Hepatocyte (in vitro differentiated cells): ENCODE measurements at regions not wholly inside any gene's neighbourhood (a gene's known extent, or its start where the extent isn't known, plus 50 kb on each side); places are given as distances from the start of the nearest gene placed in this dataset.
"Not testable (repeated sequence)": the region's sequence is repeated elsewhere in the genome, so short reads cannot be mapped to it uniquely, and the experiment has no call there.

Experiments used
- DNase-seq: peaks from one replicate; pipeline ENCODE4 v3.0.0-alpha.2; 2016; ENCODE audit warnings: low spot score
- H2AFZ ChIP-seq: fragments of 200-600 bp; sonication (generic); 2 replicates; pipeline ENCODE4 v1.6.0; 2016; ENCODE audit warnings: antibody characterized with exemption, mild to moderate bottlenecking
- H3K27ac ChIP-seq: fragments of 200-600 bp; sonication (generic); 2 replicates; pipeline ENCODE4 v1.5.1; 2016; ENCODE audit warnings: mild to moderate bottlenecking
- H3K27me3 ChIP-seq: fragments of 200-600 bp; sonication (generic); 2 replicates; pipeline ENCODE4 v1.6.1; 2016
- H3K36me3 ChIP-seq: fragments of 200-600 bp; sonication (generic); replicated peaks from 2 replicates; pipeline ENCODE4 v1.5.1; 2016; ENCODE audit warnings: low read depth; ENCODE audit not compliant: insufficient read depth
- H3K4me1 ChIP-seq: fragments of 200-600 bp; sonication (generic); 2 replicates; pipeline ENCODE4 v1.5.1; 2016; ENCODE audit warnings: mild to moderate bottlenecking, moderate library complexity; ENCODE audit not compliant: insufficient read depth
- H3K4me2 ChIP-seq: fragments of 200-600 bp; sonication (generic); 2 replicates; pipeline ENCODE4 v1.6.0; 2016
- H3K4me3 ChIP-seq: fragments of 200-600 bp; sonication (generic); 2 replicates; pipeline ENCODE4 v1.5.1; 2016; ENCODE audit warnings: mild to moderate bottlenecking
- H3K79me2 ChIP-seq: fragments of 200-600 bp; sonication (generic); 2 replicates; pipeline ENCODE4 v1.6.0; 2017; ENCODE audit warnings: mild to moderate bottlenecking
- H3K9me2 ChIP-seq: fragments of 200-600 bp; sonication (generic); replicated peaks from 2 replicates; pipeline ENCODE4 v1.6.0; 2017; ENCODE audit warnings: mild to moderate bottlenecking; ENCODE audit not compliant: insufficient read depth
- H3K9me3 ChIP-seq: fragments of 200-600 bp; sonication (generic); 2 replicates; pipeline ENCODE4 v1.5.1; 2016; ENCODE audit warnings: low read depth, mild to moderate bottlenecking
- H4K20me1 ChIP-seq: fragments of 200-600 bp; sonication (generic); 2 replicates; pipeline ENCODE4 v1.6.0; 2016; ENCODE audit warnings: mild to moderate bottlenecking; ENCODE audit not compliant: insufficient read depth, poor library complexity, severe bottlenecking
- EZH2 ChIP-seq: fragments of 200-600 bp; sonication (generic); IDR thresholded peaks from 2 replicates; pipeline ENCODE4 v1.6.1; 2016; ENCODE audit warnings: antibody characterized with exemption, mild to moderate bottlenecking, borderline replicate concordance
- EZH2phosphoT487 ChIP-seq: fragments of 200-600 bp; sonication (generic); IDR thresholded peaks from one replicate; pipeline ENCODE4 v1.6.1; 2018; ENCODE audit warnings: antibody characterized with exemption, mild to moderate bottlenecking, low read depth, moderate library complexity; ENCODE audit not compliant: unreplicated experiment, severe bottlenecking
- WGBS: methylation state at CpG from one replicate; pipeline ENCODE4 v1.1.6; 2016; ENCODE audit warnings: low lambda C conversion rate; ENCODE audit errors: missing lambda C conversion rate; 5-methylcytosine and 5-hydroxymethylcytosine counted together
- TF ChIP-seq, protein P1 (sequence below): fragments of 200-600 bp; sonication (generic); IDR thresholded peaks from 2 replicates; pipeline ENCODE4 v1.5.1; 2016; ENCODE audit warnings: antibody characterized with exemption, mild to moderate bottlenecking; ENCODE audit not compliant: poor library complexity

DNA sequence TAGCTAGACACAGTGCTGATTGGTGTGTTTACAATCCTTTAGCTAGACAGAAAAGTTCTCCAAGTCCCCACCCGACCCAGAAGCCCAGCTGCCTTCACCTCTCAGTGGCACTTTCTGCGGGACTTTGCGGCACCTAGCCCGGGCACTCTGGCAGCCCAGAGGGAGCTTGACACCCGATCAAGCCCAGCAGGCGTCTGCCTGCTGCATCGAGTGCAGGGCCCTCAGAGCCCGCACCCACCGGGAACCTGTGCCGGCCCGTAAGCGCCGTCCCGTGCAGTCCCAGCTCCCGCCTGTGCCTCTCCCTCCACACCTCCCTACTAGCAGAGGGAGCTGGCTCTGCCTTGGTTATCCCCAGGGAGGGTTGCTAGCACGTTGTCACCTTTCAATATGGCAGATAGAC lies 631.0 kb upstream of the STXBP6 start:
- TF ChIP-seq EZH2phosphoT487 (no peak), EZH2 (no peak)
- TF ChIP-seq, protein P1, sequence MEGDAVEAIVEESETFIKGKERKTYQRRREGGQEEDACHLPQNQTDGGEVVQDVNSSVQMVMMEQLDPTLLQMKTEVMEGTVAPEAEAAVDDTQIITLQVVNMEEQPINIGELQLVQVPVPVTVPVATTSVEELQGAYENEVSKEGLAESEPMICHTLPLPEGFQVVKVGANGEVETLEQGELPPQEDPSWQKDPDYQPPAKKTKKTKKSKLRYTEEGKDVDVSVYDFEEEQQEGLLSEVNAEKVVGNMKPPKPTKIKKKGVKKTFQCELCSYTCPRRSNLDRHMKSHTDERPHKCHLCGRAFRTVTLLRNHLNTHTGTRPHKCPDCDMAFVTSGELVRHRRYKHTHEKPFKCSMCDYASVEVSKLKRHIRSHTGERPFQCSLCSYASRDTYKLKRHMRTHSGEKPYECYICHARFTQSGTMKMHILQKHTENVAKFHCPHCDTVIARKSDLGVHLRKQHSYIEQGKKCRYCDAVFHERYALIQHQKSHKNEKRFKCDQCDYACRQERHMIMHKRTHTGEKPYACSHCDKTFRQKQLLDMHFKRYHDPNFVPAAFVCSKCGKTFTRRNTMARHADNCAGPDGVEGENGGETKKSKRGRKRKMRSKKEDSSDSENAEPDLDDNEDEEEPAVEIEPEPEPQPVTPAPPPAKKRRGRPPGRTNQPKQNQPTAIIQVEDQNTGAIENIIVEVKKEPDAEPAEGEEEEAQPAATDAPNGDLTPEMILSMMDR, result no peak
- Histone ChIP-seq H4K20me1 (no peaks in the 10 kb centered on the region), H3K4me1 (no peaks in the 10 kb centered on the region), H3K9me3 (no peaks in the 10 kb centered on the region), H3K9me2 (no peaks in the 10 kb centered on the region), H3K27ac (no peak overlapping the region), H3K79me2 (no peaks in the 10 kb centered on the region), H2AFZ (no peak overlapping the region), H3K4me3 (no peak overlapping the region), H3K36me3 (no peaks in the 10 kb centered on the region), H3K27me3 (no peaks in the 10 kb centered on the region), H3K4me2 (no peak overlapping the region)
- WGBS, result 85% methylated on average over 16 of the region's 16 CpGs
- no peak for DNase-seq

DNA sequence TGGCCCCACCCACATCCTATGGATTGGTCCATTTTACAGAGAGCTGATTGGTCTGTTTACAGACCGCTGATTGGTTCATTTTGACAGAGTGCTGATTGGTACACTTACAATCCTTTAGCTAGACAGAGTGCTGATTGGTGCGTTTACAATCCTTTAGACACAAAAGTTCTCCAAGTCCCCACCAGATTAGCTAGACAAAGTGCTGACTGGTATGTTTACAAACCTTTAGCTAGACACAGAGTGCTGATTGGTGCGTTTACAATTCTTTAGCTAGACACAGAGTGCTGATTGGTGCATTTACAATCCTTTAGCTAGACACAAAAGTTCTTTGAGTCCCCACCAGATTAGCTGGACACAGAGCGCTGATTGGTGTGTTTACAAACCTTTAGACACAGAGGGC lies 630.6 kb upstream of the STXBP6 start:
- not testable (repeated sequence) for H3K4me3 ChIP-seq, H3K9me2 ChIP-seq, H3K9me3 ChIP-seq, H3K27ac ChIP-seq, H2AFZ ChIP-seq, DNase-seq, H3K79me2 ChIP-seq, H3K27me3 ChIP-seq, H4K20me1 ChIP-seq, H3K4me2 ChIP-seq, H3K36me3 ChIP-seq, H3K4me1 ChIP-seq
- 91% methylated on average over 4 of the region's 4 CpGs for WGBS

DNA sequence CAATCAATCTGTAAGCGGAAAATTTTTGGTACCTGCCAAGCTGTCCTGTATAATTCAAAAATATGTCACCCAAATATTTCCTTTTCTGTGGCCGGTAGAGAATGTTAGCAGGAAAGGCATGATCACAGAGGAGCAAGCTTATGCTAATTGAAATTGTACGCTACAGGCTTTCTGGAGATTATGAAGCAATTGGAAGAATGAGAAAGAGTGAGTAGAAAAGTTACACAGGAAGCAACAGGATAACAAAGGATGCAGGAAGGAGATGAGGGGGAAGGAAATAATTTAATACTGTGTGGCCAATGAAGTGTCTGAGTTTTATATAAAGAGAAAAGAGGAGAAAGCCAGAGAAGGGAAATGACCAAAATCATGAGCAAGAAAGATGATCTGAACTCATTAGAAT lies 627.2 kb upstream of the STXBP6 start:
- no peak overlapping the region for H3K4me3 ChIP-seq
- H3K27ac ChIP-seq, result no peak overlapping the region
- H3K4me2 ChIP-seq, result no peak overlapping the region
- no peaks in the 10 kb centered on the region for H3K79me2 ChIP-seq
- 83% methylated on average over 3 of the region's 3 CpGs for WGBS
- no peaks in the 10 kb centered on the region for H3K4me1 ChIP-seq
- H3K36me3 ChIP-seq, result no peaks in the 10 kb centered on the region
- H3K9me2 ChIP-seq, result no peaks in the 10 kb centered on the region
- no peak for DNase-seq
- H2AFZ ChIP-seq, result no peak overlapping the region
- no peak for TF ChIP-seq EZH2phosphoT487
- no peak for TF ChIP-seq EZH2
- TF ChIP-seq, protein P1, result no peak
- H3K27me3 ChIP-seq, result no peaks in the 10 kb centered on the region
- H4K20me1 ChIP-seq, result no peaks in the 10 kb centered on the region
- no peaks in the 10 kb centered on the region for H3K9me3 ChIP-seq

DNA sequence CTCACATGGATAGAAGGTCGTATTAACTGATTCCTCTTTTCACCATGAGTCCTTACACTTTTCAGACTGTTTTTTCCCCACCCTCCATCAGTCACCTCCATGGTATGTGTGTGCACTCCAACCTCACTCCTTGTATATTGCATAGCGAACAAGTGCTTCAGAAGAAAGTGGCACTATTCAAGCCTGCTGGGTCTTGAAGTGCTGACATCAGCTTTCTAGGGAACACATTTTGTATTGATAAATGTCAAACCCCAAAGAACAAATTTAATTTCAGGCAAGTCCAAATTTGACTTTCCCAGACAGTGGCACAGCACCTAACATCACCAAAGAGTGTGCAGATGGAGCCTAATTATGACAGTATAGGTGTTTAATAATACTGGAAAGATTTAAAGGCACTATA lies 617.4 kb upstream of the STXBP6 start:
- no peak overlapping the region for H2AFZ ChIP-seq
- H3K4me1 ChIP-seq, result no peaks in the 10 kb centered on the region
- no peaks in the 10 kb centered on the region for H3K27me3 ChIP-seq
- H3K36me3 ChIP-seq, result no peaks in the 10 kb centered on the region
- no peak for TF ChIP-seq EZH2phosphoT487
- TF ChIP-seq, protein P1, result no peak
- TF ChIP-seq EZH2, result no peak
- H4K20me1 ChIP-seq, result no peaks in the 10 kb centered on the region
- H3K27ac ChIP-seq, result no peak overlapping the region
- no peak overlapping the region for H3K4me3 ChIP-seq
- H3K9me3 ChIP-seq, result no peaks in the 10 kb centered on the region
- H3K4me2 ChIP-seq, result no peak overlapping the region
- WGBS, result 80% methylated on average over 2 of the region's 2 CpGs
- no peak for DNase-seq
- no peaks in the 10 kb centered on the region for H3K9me2 ChIP-seq
- no peaks in the 10 kb centered on the region for H3K79me2 ChIP-seq
